Gastrocnemius medialis (tissue), 4 donors: ENCODE measurements at regions not wholly inside any gene's neighbourhood (a gene's known extent, or its start where the extent isn't known, plus 50 kb on each side); places are given as distances from the start of the nearest gene placed in this dataset.

Experiments
- ATAC-seq, 2 donors: fragments of 150-250 bp; one replicate each; pipeline ENCODE4 v1.9.1; 2016
- DNase-seq, 2 donors: peaks; one replicate each; pipeline ENCODE4 v3.0.0-alpha.2; 2019
- H3K27ac ChIP-seq, 4 donors: fragments of 200-600 bp; sonication (generic); 1 replicate in 1 of 4; 2 replicates in 3 of 4; pipeline ENCODE4 v1.5.1; 2016 to 2018; ENCODE audit warnings: mild to moderate bottlenecking in 2 of 4, moderate library complexity in 1 of 4
- H3K27me3 ChIP-seq, 3 donors: fragments of 200-600 bp; sonication (generic) in 2 of 3; 1 replicate in 1 of 3; 2 replicates in 2 of 3; pipeline versions ENCODE4 v1.5.1 to v1.6.0; 2016 to 2019; ENCODE audit warnings: mild to moderate bottlenecking in 1 of 3, moderate library complexity in 1 of 3
- H3K36me3 ChIP-seq, 2 donors: fragments of 200-600 bp; sonication (generic) in 1 of 2; one replicate each; pipeline ENCODE4 v1.5.1; 2017 to 2018
- H3K4me1 ChIP-seq, 2 donors: fragments of 200-600 bp; sonication (generic) in 1 of 2; one replicate each; pipeline ENCODE4 v1.5.1; 2016 to 2017; ENCODE audit warnings: mild to moderate bottlenecking in 2 of 2
- H3K4me3 ChIP-seq, 4 donors: fragments of 200-600 bp; sonication (generic) in 3 of 4; 1 replicate in 1 of 4; 2 replicates in 3 of 4; pipeline ENCODE4 v1.5.1; 2016 to 2019; ENCODE audit warnings: mild to moderate bottlenecking in 2 of 4
- H3K9me3 ChIP-seq, 3 donors: fragments of 200-600 bp; sonication (generic) in 2 of 3; 1 replicate in 1 of 3; 2 replicates in 2 of 3; pipeline ENCODE4 v1.5.1; 2016 to 2019
- CTCF ChIP-seq, 5 experiments: fragments of 450-650 bp in 3 of 5; fragments of 200-600 bp in 2 of 5; sonication (generic) in 2 of 5; IDR thresholded peaks in 4 of 5; conservative IDR thresholded peaks in 1 of 5; 1 replicate in 4 of 5; 2 replicates in 1 of 5; pipeline ENCODE4 v1.5.1; 2016 to 2019; ENCODE audit warnings: antibody characterized with exemption in 5 of 5, mild to moderate bottlenecking in 3 of 5, moderate library complexity in 3 of 5
- POLR2A ChIP-seq, 2 donors: fragments of 450-650 bp; IDR thresholded peaks; one replicate each; pipeline ENCODE4 v1.6.1; 2017; ENCODE audit warnings: antibody characterized with exemption in 2 of 2, mild to moderate bottlenecking in 2 of 2, moderate library complexity in 2 of 2
- in situ Hi-C, 4 donors: fragments of 200-750 bp; cut with MboI; loops; one replicate each; pipeline versions ENCODE4 v1.15.0 to v1.8.0; 2017; ENCODE audit warnings: low sequenced_read_pairs in 4 of 4
- intact Hi-C: fragments of 100-400 bp; cut with DNase I; formaldehyde crosslinking; loops from one replicate; pipeline ENCODE4 v1.15.1; 2023; ENCODE audit warnings: low total_unique reads

GRCh38 chr4:20443015-20443805 is 191.5 kb downstream of the SLIT2 start:
- ATAC-seq = no peak
- TF ChIP-seq CTCF (IDR thresholded peaks at IDR 0.05 in 4 of 5, conservative IDR thresholded peaks at IDR 0.05 in 1 of 5) (no peak), POLR2A (IDR thresholded peaks at IDR 0.05) (no peak)
- in situ Hi-C loops = no loop called here

GRCh38 chr4:20444599-20445337 is 193.1 kb downstream of the SLIT2 start:
- Histone ChIP-seq H3K36me3 (no peaks in the 10 kb centered on the region), H3K4me3 (no peak overlapping the region), H3K4me1 (no peaks in the 10 kb centered on the region), H3K9me3 (no peaks in the 10 kb centered on the region), H3K27ac (no peak overlapping the region), H3K27me3 (no peaks in the 10 kb centered on the region)
- DNase-seq (no peak), ATAC-seq (no peak)
- in situ Hi-C loops = no loop called here
- intact Hi-C loops = no loop called here
- TF ChIP-seq POLR2A (IDR thresholded peaks at IDR 0.05) = no peak

More at GRCh38 chr4:20443015-20443805, 191.5 kb downstream of the SLIT2 start:
- Histone ChIP-seq H3K36me3 (no peaks in the 10 kb centered on the region), H3K27ac (no peak overlapping the region), H3K4me1 (no peaks in the 10 kb centered on the region), H3K27me3 (no peaks in the 10 kb centered on the region), H3K4me3 (no peak overlapping the region), H3K9me3 (no peaks in the 10 kb centered on the region)
- no peak for DNase-seq
- intact Hi-C loops = no loop called here

GRCh38 chr4:20445933-20446723 is 194.4 kb downstream of the SLIT2 start:
- intact Hi-C loops (no loop called here), in situ Hi-C loops (no loop called here)
- Histone ChIP-seq H3K36me3 (no peaks in the 10 kb centered on the region), H3K27me3 (no peaks in the 10 kb centered on the region), H3K9me3 (no peaks in the 10 kb centered on the region), H3K4me3 (no peak overlapping the region), H3K4me1 (no peaks in the 10 kb centered on the region), H3K27ac (no peak overlapping the region)
- TF ChIP-seq CTCF (IDR thresholded peaks at IDR 0.05 in 4 of 5, conservative IDR thresholded peaks at IDR 0.05 in 1 of 5) (no peak), POLR2A (IDR thresholded peaks at IDR 0.05) (no peak)
- ATAC-seq (no peak), DNase-seq (no peak)

GRCh38 chr4:20447103-20447502 is 195.4 kb downstream of the SLIT2 start:
- TF ChIP-seq CTCF (IDR thresholded peaks at IDR 0.05 in 4 of 5, conservative IDR thresholded peaks at IDR 0.05 in 1 of 5) = no peak
- no peak for TF ChIP-seq POLR2A (IDR thresholded peaks at IDR 0.05)
- H3K4me3 ChIP-seq = no peak overlapping the region
- no peaks in the 10 kb centered on the region for H3K27me3 ChIP-seq
- H3K36me3 ChIP-seq = no peaks in the 10 kb centered on the region
- no peak overlapping the region for H3K27ac ChIP-seq
- DNase-seq = no peak
- ATAC-seq = no peak
- H3K4me1 ChIP-seq = no peaks in the 10 kb centered on the region
- no peaks in the 10 kb centered on the region for H3K9me3 ChIP-seq
- intact Hi-C loops (no loop called here), in situ Hi-C loops (no loop called here)

GRCh38 chr4:20451986-20452385 is 200.3 kb downstream of the SLIT2 start:
- Histone ChIP-seq H3K4me3 (no peak overlapping the region), H3K4me1 (no peaks in the 10 kb centered on the region), H3K27ac (no peak overlapping the region), H3K9me3 (no peaks in the 10 kb centered on the region), H3K27me3 (no peaks in the 10 kb centered on the region), H3K36me3 (no peaks in the 10 kb centered on the region)
- no peak for TF ChIP-seq POLR2A (IDR thresholded peaks at IDR 0.05)
- TF ChIP-seq CTCF (IDR thresholded peaks at IDR 0.05 in 4 of 5, conservative IDR thresholded peaks at IDR 0.05 in 1 of 5) = no peak
- no peak for DNase-seq
- no peak for ATAC-seq
- in situ Hi-C loops = no loop called here
- intact Hi-C loops = no loop called here
